ENCODE measurements at regions not wholly inside any gene's neighbourhood (a gene's known extent, or its start where the extent isn't known, plus 50 kb on each side); places are given as distances from the start of the nearest gene placed in this dataset.
"Not testable (repeated sequence)": the region's sequence is repeated elsewhere in the genome, so short reads cannot be mapped to it uniquely, and the experiment has no call there.

GRCh38 chr13:83730674-83731073, 151.6 kb downstream of the SLITRK1 start:
- DNase-seq (ENCODE audit: low spot score): no peak

- no peak for DNase-seq (ENCODE audit: low spot score)
Measured at GRCh38 chr13:83722443-83722842, 159.8 kb downstream of the SLITRK1 start.

GRCh38 chr13:83716121-83716520, 166.2 kb downstream of the SLITRK1 start:
- no peak for DNase-seq (ENCODE audit: low spot score)

DNA sequence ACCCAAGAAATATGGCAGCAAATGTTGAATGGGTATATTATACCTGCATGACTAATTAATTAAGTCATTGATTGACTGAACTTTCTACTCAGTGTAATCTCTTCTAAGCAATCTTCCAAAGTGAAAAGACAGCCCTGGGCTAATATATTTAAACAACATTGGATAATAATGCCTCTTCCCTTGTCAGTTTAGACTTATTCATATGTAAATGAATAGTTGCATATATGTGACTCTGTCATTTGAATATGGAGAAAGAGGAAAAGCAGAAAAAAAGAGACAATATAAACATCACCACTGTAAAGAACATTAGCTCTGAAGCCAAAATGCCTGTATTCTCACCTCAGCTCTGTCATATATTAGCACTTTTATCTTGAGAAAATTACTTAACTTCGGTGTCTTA, 168.0 kb downstream of the SLITRK1 start:
- DNase-seq (ENCODE audit: low spot score): no peak

GRCh38 chr13:83710133-83710515, 172.2 kb downstream of the SLITRK1 start:
- no peak for DNase-seq (ENCODE audit: low spot score)

- no peak for DNase-seq (ENCODE audit: low spot score)
Measured at GRCh38 chr13:83709426-83710132, 172.7 kb downstream of the SLITRK1 start.

DNA sequence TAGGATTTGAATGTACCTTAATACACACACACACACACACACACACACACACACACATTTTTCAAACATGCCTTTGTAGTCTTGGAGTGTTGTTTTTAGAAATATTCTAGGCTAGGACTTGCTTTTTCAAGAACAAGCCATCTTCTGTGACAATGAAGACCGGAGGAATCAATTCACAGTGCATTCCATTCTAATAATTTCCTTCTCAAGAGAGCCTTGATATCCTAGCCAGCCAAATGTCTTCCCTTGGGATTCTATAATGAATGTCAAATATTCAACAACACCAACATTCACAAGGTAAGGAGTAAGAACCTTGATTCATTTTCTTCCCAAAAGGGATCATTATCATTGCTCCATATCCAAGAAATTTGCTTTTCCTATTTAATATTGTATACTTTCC, 180.3 kb downstream of the SLITRK1 start:
- no peak for DNase-seq (ENCODE audit: low spot score)

GRCh38 chr13:83692800-83693199, 189.5 kb downstream of the SLITRK1 start:
- no peak for DNase-seq (ENCODE audit: low spot score)

- DNase-seq (ENCODE audit: low spot score): no peak
Measured at GRCh38 chr13:83691966-83692365, 190.3 kb downstream of the SLITRK1 start.

DNA sequence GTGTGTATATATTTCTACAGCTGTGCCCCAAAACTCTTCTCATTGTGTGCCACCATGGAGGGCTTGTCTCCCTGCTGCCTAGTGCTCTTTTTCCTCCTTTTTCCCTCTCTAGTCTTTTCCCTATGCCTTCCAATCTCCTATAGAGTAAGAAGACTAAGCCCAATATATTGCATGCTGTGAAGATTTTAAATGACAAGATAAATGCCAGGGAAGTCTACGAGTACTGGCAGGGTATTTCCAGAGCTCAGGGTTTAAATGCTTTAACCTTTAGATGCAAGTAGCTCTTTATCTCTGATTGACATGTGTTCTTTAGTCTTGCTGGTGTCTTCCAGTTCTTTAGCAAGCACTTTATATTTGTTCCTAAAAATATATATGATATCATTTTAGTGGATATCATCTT, 200.7 kb downstream of the SLITRK1 start:
- no peak for DNase-seq (ENCODE audit: low spot score)

DNA sequence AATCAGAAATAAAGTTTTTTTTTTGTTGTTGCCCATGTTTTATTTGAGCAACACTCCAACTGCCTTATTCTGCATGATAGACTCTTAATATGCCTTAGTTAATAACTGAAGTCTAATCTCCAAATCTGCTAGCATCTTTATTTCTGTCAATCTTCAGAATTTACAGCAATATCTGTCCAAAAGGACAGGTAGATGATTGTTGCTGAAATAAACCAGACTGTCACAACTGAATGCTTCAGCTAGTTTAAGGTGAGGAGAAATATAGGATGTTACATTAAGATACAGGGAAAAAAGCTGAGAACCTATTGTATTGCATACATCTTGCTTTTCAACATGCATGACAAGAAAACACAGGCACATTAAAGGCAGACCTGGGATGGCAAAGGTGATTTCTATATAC, 204.3 kb downstream of the SLITRK1 start:
- no peak for DNase-seq (ENCODE audit: low spot score)

GRCh38 chr13:83672612-83673011, 209.7 kb downstream of the SLITRK1 start:
- DNase-seq (ENCODE audit: low spot score): no peak

DNA sequence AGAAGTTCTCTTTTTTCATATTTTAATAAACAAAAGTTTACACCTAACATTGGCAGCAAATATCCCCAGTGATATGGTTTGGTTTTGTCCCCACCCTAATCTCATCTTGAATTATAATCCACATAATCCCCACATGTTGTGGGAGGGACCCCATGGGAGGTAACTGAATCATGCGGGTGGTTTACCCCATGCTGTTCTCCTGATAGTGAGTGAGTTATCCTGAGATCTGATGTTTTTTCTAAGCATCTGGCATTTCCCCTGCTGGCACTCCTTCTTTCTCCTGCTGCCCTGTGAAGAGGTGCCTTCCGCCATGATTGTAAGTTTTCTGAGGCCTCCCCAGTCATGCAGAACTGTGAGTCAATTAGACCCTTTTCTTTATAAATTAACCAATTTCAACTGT, 214.7 kb downstream of the SLITRK1 start:
- DNase-seq (ENCODE audit: low spot score): no peak

DNA sequence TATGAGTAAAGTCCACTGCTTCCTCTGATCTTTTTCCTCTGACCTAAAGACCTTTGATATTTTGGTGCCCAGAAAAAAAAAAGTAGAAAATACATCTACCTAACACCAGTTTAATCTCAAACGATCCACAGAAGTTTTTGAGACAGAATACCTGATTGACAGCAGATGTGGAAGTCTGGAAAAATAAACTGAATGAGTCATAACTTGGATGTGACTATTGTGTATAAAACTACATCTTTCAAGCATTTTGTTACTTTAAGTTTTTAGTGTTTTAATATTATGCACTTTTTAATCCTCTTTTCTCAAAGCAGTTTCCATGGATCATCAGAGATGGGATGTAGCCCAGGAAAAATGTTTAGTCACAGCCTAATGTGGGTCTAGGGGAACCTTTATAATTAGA, 216.1 kb downstream of the SLITRK1 start:
- no peak for DNase-seq (ENCODE audit: low spot score)

GRCh38 chr13:83657281-83657680, 225.0 kb downstream of the SLITRK1 start:
- no peak for DNase-seq (ENCODE audit: low spot score)

DNA sequence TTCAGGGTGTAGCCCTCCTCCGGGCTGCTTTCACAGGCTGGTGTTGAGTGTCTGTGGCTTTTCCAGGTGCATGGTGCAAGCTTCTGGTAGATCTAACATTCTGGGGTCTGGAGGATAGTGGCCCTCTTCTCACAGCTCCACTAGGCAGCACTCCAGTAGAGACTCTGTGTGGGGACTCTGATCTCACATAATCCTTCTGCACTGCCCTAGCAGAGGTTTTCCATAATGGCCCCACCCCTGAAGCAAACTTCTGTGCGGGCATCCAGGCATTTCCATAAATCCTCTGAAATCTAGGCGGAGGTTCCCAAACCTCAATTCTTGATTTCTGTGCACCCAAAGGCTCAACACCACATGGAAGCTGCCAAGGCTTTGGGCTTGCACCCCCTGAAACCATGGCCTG, 239.7 kb downstream of the SLITRK1 start:
- not testable (repeated sequence) for DNase-seq (ENCODE audit: low spot score)

DNA sequence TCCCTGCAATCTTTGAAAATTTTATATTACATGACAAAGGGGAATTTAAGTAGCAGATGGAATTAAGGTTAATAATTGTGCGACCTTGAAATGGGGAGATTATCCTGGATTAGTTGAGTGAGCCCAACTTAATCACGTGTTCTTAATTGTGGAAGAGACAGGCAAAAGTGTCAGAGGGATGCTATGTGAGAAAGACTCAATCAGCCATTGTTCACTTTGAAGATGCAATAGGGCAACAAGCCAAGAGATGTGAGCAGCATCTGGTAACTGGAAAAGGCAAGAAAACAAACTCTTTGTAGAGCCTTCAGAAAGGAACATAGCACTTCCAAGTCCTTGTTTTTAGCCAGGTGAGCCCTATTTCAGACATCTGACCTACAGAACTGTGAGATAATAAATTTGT, 247.7 kb downstream of the SLITRK1 start:
- DNase-seq (ENCODE audit: low spot score): no peak

- DNase-seq (ENCODE audit: low spot score): no peak
Measured at GRCh38 chr13:83633746-83634145, 248.5 kb downstream of the SLITRK1 start.

DNA sequence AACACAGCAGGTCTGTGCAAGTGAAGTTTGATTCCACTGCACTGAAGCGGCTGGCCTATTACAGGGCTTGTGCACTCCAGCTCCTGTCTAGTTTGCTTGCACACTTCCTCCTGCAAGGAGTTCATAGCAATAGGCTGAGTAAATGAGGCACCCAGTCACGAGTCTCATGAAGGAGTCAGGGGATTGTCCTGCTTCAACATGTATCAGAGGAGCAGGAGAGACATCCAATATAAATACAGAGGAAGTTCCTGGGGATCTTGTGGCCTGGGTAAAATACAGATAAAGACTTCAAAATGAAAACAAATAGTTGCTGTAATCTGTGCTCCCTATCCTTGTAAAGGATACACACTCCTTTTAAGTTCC, 259.9 kb downstream of the SLITRK1 start:
- DNase-seq (ENCODE audit: low spot score): no peak

- no peak for DNase-seq (ENCODE audit: low spot score)
Measured at GRCh38 chr13:83621765-83622421, 260.4 kb downstream of the SLITRK1 start.

GRCh38 chr13:83620530-83621220, 261.6 kb downstream of the SLITRK1 start:
- DNase-seq (ENCODE audit: low spot score): no peak

- no peak for DNase-seq (ENCODE audit: low spot score)
Measured at GRCh38 chr13:83618966-83619365, 263.3 kb downstream of the SLITRK1 start.

DNA sequence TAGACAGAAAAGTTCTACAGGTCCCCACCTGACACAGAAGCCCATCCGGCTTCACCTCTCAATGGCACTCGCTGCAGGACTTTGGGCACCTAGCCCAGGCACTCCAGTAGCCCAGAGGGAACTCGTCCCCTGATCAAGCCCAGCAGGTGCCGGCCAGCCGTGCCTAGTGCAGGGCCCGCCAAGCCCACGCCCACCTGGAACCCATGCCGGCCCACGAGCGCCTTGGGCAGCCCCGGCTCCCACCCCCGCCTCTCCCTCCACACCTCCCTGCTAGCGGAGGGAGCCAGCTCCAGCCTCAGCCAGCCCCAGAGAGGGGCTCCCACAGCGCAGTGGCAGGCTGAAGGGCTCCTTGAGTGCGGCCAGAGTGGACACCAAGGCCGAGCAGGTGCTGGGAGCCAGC, 268.8 kb downstream of the SLITRK1 start:
- DNase-seq (ENCODE audit: low spot score): no peak

GRCh38 chr13:83601539-83601938, 280.7 kb downstream of the SLITRK1 start:
- DNase-seq (ENCODE audit: low spot score): no peak

All from HuH-7 (cell line).